Activated CD8-positive, alpha-beta T cell treated with anti-CD3 and anti-CD28 coated beads, Interleukin-2, amount 10 ng/mL, durations not matched to agents 7 days and 5 days (primary cell): ENCODE measurements at regions not wholly inside any gene's neighbourhood (a gene's known extent, or its start where the extent isn't known, plus 50 kb on each side); places are given as distances from the start of the nearest gene placed in this dataset.

Experiments used
- ATAC-seq: fragments of 150-1000 bp; cut with Tn5 transposase; one replicate; pipeline ENCODE4 v1.10.0; 2021; ENCODE audit warnings: moderate library complexity
- CTCF ChIA-PET: fragments of 350-600 bp; sonication (Branson Sonifier 250); formaldehyde crosslinking; loops from one replicate; lab custom pipeline; 2021; ENCODE audit warnings: antibody characterized with exemption; lab: Charles Lee
- POLR2A ChIA-PET: fragments of 350-600 bp; sonication (Branson Sonifier 250); formaldehyde crosslinking; loops from one replicate; lab custom pipeline; 2021; ENCODE audit warnings: antibody characterized with exemption; lab: Charles Lee
- DNase-seq: peaks from one replicate; pipeline ENCODE4 v3.0.0-alpha.2; 2020
- H3K27ac Mint-ChIP-seq: one replicate; pipeline ENCODE4 v1.8.0; 2021; ENCODE audit warnings: mild to moderate bottlenecking, mixed read lengths
- H3K27me3 Mint-ChIP-seq: one replicate; pipeline ENCODE4 v1.8.0; 2021; ENCODE audit warnings: low read depth, mixed read lengths
- H3K36me3 Mint-ChIP-seq: one replicate; pipeline ENCODE4 v1.8.0; 2021; ENCODE audit warnings: low read depth, mixed read lengths
- H3K4me1 Mint-ChIP-seq: one replicate; pipeline ENCODE4 v1.8.0; 2021; ENCODE audit warnings: low read depth, mixed read lengths
- H3K4me3 Mint-ChIP-seq: one replicate; pipeline ENCODE4 v1.8.0; 2021; ENCODE audit warnings: mild to moderate bottlenecking, mixed read lengths
- H3K9me3 Mint-ChIP-seq: one replicate; pipeline ENCODE4 v1.8.0; 2022; ENCODE audit warnings: mixed read lengths; ENCODE audit not compliant: insufficient read depth

DNA sequence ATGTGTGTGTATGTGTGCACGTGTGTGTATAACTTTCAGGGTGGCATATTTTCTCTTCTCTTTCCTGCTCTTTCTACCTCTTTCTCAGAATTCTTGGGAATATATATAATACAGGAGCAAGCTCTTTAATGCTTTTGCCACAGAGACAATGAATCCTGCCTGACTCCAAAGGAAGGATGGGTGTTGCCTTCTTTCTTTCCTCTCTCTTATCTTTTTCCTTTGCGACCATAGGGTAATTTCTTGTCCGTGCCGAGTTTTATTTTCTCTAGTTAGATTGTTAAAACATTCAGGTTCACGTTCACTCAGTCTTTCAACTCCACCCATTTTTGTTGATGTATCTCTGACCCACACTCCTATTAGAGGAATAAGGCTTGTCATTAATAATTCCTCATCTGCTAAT lies 129.0 kb upstream of the C1orf21 start:
- no peak overlapping the region for H3K27ac Mint-ChIP-seq
- ChIA-PET POLR2A (no interaction called here), CTCF (no interaction called here)
- no peaks in the 10 kb centered on the region for H3K4me1 Mint-ChIP-seq
- no peaks in the 10 kb centered on the region for H3K36me3 Mint-ChIP-seq
- H3K27me3 Mint-ChIP-seq, result no peaks in the 10 kb centered on the region
- ATAC-seq (no peak), DNase-seq (no peak)
- no peak overlapping the region for H3K4me3 Mint-ChIP-seq
- H3K9me3 Mint-ChIP-seq, result no peaks in the 10 kb centered on the region

DNA sequence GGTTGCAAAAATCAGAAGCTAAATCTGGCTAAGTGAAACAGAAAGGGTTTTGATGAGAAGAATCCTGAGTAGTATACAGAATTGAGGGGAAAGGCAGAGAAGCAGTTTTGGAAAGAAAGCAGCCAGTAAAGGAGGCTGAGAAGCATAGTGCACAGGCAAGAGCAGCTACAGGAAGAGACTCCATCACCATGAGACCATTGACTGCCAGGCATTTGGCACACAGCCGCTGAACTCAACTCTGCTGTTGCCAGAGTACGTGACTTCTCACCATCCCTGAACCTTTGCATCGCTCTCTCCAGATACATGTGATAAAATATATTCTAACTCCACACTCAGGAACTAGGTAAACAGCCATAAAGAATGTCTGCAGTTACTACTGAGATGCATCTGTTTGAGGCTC lies 128.3 kb upstream of the C1orf21 start:
- ATAC-seq (no peak), DNase-seq (no peak)
- Mint-ChIP-seq H3K4me3 (no peak overlapping the region), H3K4me1 (no peaks in the 10 kb centered on the region), H3K27ac (no peak overlapping the region), H3K27me3 (no peaks in the 10 kb centered on the region), H3K36me3 (no peaks in the 10 kb centered on the region), H3K9me3 (no peaks in the 10 kb centered on the region)
- ChIA-PET CTCF (no interaction called here), POLR2A (no interaction called here)

DNA sequence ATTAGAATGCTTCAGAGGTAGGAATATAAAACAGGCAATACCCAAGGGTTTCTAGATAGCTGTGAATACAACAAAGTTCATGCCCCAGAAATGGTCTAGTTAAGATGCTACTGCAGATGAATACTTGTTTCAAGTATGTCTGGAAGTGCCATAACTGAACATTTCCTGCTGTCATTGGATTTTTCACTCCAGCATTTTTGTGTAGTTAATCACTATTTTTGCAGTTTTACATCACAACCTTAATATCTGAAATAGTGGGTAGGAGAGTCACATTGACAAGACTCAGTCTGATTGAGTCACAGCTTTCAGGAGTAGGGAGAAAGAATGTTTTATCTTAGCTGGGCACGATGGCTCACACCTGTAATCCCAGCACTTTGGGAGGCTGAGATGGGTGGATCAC lies 126.4 kb upstream of the C1orf21 start:
- no peak for DNase-seq
- H3K4me3 Mint-ChIP-seq, result no peak overlapping the region
- no peak for ATAC-seq
- no peaks in the 10 kb centered on the region for H3K36me3 Mint-ChIP-seq
- no peak overlapping the region for H3K27ac Mint-ChIP-seq
- ChIA-PET POLR2A (no interaction called here), CTCF (no interaction called here)
- H3K9me3 Mint-ChIP-seq, result no peaks in the 10 kb centered on the region
- H3K27me3 Mint-ChIP-seq, result peaks cover 4% of the 10 kb centered on the region
- H3K4me1 Mint-ChIP-seq, result no peaks in the 10 kb centered on the region

DNA sequence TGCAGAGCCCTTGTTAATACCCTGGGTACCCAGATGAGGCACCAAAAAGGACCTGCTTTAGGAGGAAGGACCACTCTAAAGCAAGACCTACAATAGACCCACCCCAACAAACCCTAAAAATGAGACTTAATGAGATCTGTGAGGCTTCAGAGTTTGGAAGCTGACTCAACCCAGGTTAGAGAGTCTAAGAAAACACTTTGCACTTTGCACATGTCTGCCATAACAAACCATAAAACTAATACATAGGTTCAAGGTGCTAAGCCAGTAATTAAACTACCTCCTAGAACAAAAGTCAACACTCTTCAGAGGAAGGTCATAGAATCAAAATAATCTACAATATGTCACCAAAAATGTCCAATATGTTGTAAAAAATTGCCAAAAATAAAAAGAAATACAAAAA lies 124.7 kb upstream of the C1orf21 start:
- no peak for DNase-seq
- no peak for ATAC-seq
- H3K4me3 Mint-ChIP-seq, result no peak overlapping the region
- H3K27ac Mint-ChIP-seq, result no peak overlapping the region
- H3K27me3 Mint-ChIP-seq, result peaks cover 4% of the 10 kb centered on the region
- CTCF ChIA-PET, result no interaction called here
- H3K4me1 Mint-ChIP-seq, result no peaks in the 10 kb centered on the region
- POLR2A ChIA-PET, result no interaction called here
- H3K9me3 Mint-ChIP-seq, result no peaks in the 10 kb centered on the region
- H3K36me3 Mint-ChIP-seq, result no peaks in the 10 kb centered on the region

DNA sequence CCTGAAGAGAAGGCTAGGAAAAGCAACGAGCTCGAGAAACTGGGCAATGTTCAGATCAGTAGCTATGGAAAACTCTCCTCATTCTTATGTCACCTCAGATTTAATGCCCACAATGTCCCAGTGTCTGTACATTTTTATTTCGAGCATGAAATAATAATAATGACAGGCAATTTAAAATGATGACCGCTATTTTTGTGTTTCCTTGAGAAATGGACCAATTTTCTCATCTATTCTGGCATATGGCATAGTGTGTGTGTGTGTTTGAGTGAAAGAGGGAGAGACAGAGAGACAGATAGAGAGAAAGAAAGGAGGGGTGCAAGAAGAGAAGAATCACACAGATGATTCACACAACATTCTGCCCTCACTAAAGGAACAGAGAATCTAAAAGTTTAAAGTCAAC lies 119.1 kb upstream of the C1orf21 start:
- no peaks in the 10 kb centered on the region for H3K4me1 Mint-ChIP-seq
- no peaks in the 10 kb centered on the region for H3K9me3 Mint-ChIP-seq
- H3K27ac Mint-ChIP-seq, result no peak overlapping the region
- H3K4me3 Mint-ChIP-seq, result no peak overlapping the region
- CTCF ChIA-PET, result no interaction called here
- peaks cover 4% of the 10 kb centered on the region for H3K27me3 Mint-ChIP-seq
- DNase-seq (no peak), ATAC-seq (no peak)
- POLR2A ChIA-PET, result no interaction called here
- H3K36me3 Mint-ChIP-seq, result no peaks in the 10 kb centered on the region

DNA sequence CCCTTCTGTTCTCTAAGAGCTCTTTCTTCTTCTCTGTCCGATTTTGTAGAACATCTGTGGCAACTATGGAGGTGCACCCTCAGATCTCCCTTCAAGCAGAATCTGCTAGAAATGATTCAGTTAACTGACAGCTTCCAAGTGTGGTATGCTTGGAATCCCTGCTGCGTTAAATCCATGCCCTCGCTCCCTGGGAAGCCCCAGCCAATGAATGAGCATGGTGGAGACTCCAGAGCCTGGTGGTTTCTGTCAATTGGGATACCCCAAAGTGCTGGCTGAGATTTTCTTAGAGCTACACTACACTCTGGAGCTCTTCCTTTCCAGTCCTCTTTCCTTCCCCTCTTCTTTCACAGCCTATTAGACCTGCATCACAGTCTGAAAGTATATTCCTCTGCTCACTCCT lies 116.3 kb upstream of the C1orf21 start:
- peaks cover 4% of the 10 kb centered on the region for H3K27me3 Mint-ChIP-seq
- ATAC-seq, result no peak
- H3K36me3 Mint-ChIP-seq, result no peaks in the 10 kb centered on the region
- H3K4me3 Mint-ChIP-seq, result no peak overlapping the region
- no peaks in the 10 kb centered on the region for H3K4me1 Mint-ChIP-seq
- POLR2A ChIA-PET, result no interaction called here
- DNase-seq, result no peak
- CTCF ChIA-PET, result no interaction called here
- H3K27ac Mint-ChIP-seq, result no peak overlapping the region
- H3K9me3 Mint-ChIP-seq, result no peaks in the 10 kb centered on the region

DNA sequence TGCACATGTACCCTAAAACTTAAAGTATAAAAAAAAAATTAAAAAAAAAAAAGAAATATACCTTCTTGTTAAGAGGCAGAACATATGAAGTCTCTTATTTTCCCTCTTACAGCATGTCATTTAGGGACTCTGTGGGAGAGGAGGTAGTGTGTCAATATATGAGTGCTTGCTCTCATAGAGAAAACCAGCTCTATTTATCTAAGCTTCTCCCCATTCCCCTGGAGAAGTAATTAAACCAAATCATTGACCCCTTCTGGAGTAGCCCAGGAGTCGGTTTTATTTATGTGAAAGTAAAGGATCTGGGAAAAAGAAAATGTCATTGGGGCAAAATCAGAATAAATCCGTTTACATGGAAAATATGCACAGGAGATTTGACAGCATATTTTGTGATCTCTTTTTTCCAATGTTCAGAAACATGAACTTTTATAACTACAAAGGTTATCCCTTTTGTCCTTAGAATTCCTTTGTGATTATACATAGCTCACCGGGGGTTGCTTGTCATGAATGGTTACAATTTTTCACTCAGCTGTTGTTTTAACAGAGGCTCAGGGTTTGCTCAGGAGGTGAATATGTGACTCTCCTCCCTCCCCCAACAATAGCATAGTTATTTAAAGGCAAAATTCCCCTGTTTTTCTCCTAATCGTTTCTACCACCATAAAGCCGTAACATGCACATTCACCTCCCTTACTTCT lies 114.5 kb upstream of the C1orf21 start:
- H3K27ac Mint-ChIP-seq, result no peak overlapping the region

DNA sequence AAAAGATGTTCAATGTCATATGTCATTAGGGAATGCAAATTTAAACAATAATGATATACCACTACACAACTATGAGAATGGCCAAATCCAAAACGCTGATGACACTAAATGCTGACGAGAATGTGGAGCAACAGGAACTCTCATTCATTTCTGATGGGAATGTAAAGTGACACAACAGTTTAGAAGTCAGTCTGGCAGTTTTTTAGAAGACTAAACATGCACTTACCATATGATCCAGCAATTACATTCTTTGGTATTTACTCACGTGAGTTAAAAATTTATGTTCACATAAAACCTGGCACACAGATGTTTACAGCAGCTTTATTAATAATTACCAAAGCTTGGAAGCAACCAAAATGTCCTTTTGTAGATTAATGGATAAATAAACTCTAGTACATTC lies 110.4 kb upstream of the C1orf21 start:
- ChIA-PET CTCF (no interaction called here), POLR2A (interaction anchor here (0.6 kb wide), 1 partner anchor 193 kb away, joined by 3 read pairs; no protein-coding TSS in a partner anchor)
- H3K4me1 Mint-ChIP-seq, result no peaks in the 10 kb centered on the region
- H3K27ac Mint-ChIP-seq, result no peak overlapping the region
- H3K4me3 Mint-ChIP-seq, result no peak overlapping the region
- no peak for DNase-seq
- no peaks in the 10 kb centered on the region for H3K9me3 Mint-ChIP-seq
- no peak for ATAC-seq
- peaks cover 9% of the 10 kb centered on the region for H3K27me3 Mint-ChIP-seq
- no peaks in the 10 kb centered on the region for H3K36me3 Mint-ChIP-seq

More for the DNA sequence above, 114.5 kb upstream of the C1orf21 start:
- ATAC-seq (no peak), DNase-seq (no peak)
- Mint-ChIP-seq H3K36me3 (no peaks in the 10 kb centered on the region), H3K9me3 (no peaks in the 10 kb centered on the region), H3K4me1 (no peaks in the 10 kb centered on the region), H3K27me3 (peaks cover 7% of the 10 kb centered on the region), H3K4me3 (no peak overlapping the region)
- ChIA-PET POLR2A (no interaction called here), CTCF (no interaction called here)

DNA sequence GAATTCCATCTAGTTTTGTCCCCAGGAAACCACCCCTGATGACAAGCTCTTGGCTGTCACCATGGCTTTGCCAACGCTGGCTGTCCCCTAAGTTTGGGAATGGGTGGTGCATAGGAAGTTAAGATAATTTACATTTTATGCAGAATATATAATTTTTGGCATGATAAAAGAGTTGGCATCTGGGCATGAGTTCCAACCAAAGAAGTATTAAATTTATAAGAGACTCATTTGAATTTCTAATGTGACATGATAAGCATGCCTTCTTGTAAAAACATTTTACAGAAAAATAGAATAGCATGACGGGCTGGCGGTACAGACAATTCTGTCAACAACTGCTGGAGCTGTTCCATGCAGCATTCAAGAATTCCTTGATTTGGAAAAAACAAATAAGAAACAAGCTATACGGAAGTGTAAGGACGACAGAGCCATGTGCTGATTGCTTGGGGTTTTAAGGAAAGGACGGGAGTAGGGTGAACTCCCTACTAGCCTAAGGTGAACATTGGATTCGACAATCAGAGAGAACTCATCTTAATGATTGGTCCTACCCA lies 106.8 kb upstream of the C1orf21 start:
- Mint-ChIP-seq H3K27ac (no peak overlapping the region), H3K27me3 (peaks cover 7% of the 10 kb centered on the region), H3K36me3 (no peaks in the 10 kb centered on the region), H3K4me1 (no peaks in the 10 kb centered on the region), H3K9me3 (no peaks in the 10 kb centered on the region), H3K4me3 (no peak overlapping the region)
- ChIA-PET POLR2A (no interaction called here), CTCF (no interaction called here)
- ATAC-seq, result no peak
- no peak for DNase-seq

DNA sequence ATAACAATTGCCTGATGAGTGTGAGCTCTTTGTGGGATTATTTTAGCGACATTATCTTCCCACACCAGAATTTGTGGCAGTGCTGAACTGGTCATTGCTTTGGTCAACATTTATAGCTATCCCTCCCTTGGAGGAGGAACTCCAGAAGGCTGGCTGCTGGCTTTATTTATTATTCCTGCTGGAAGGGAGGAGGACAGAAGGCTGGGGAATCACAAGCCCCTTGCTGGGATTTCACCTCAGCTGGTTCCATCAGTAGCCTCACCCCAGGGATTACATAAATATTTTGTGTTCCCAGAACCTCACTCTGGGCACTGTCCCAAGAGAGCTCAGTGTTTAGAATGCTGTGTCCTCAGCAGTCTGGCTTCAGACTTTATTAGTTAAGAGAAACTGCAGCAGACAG lies 102.8 kb upstream of the C1orf21 start:
- ATAC-seq (no peak), DNase-seq (no peak)
- no peaks in the 10 kb centered on the region for H3K4me1 Mint-ChIP-seq
- no peak overlapping the region for H3K4me3 Mint-ChIP-seq
- H3K36me3 Mint-ChIP-seq, result no peaks in the 10 kb centered on the region
- no peaks in the 10 kb centered on the region for H3K27me3 Mint-ChIP-seq
- CTCF ChIA-PET, result no interaction called here
- no peaks in the 10 kb centered on the region for H3K9me3 Mint-ChIP-seq
- POLR2A ChIA-PET, result no interaction called here
- no peak overlapping the region for H3K27ac Mint-ChIP-seq

DNA sequence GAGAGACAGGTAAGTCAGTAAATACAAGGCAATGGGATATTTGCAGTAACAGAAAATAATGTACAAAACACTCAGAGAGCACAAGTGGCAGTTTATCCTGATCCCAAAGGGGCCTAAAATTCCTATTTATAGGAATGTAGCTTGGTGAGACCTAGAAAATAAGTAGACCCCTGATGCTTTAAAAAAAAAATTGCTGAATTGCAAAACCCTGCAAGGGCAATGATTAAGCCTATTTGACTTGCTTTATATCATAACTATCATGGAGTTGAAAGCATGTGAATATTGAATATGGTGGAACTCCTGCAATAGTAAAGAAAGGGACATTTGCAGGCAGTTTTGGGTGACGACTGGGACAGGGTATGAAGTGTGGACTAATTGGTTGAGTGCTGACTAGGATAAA lies 101.9 kb upstream of the C1orf21 start:
- no peak for ATAC-seq
- Mint-ChIP-seq H3K27me3 (no peaks in the 10 kb centered on the region), H3K27ac (no peak overlapping the region), H3K36me3 (no peaks in the 10 kb centered on the region), H3K4me1 (no peaks in the 10 kb centered on the region), H3K9me3 (no peaks in the 10 kb centered on the region), H3K4me3 (no peak overlapping the region)
- no peak for DNase-seq
- ChIA-PET POLR2A (no interaction called here), CTCF (no interaction called here)

DNA sequence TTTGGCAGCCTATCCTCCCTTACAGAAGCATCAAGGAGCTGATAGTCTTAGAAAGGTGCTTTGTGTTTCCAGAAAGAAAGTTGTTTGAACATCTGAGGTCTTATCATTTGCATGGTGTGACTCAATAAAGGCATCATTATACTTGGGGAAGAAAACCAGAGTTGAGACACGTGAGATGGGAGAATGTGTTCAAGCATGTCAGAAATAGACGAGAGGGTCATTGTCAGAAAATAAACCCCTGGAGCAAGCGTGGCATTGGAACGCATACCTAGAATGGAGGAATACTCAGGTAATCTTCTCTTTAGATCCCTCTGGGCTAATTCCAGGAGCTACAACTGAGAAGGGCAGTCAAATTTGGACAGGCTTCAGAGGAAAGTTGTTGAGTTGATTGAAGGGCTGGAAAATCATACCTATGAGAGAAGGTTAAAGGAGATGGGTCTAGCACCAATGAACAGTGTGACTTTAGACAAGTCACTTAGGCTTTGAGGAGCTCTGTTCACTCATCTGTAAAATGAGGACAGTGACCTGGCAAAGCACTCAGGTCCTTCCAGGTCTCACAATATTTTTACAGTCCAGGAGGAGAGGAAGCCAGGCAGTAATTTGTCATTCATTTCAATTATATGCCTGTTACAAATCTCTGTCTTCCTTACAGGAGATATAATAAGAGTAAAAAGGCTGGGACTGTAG lies 101.3 kb upstream of the C1orf21 start:
- Mint-ChIP-seq H3K4me1 (no peaks in the 10 kb centered on the region), H3K4me3 (no peak overlapping the region), H3K9me3 (no peaks in the 10 kb centered on the region), H3K27me3 (no peaks in the 10 kb centered on the region), H3K27ac (no peak overlapping the region), H3K36me3 (no peaks in the 10 kb centered on the region)
- DNase-seq, result no peak
- POLR2A ChIA-PET, result no interaction called here
- CTCF ChIA-PET, result no interaction called here
- no peak for ATAC-seq
